Astrocyte (in vitro differentiated cells and primary cell): ENCODE measurements at regions not wholly inside any gene's neighbourhood (a gene's known extent, or its start where the extent isn't known, plus 50 kb on each side); places are given as distances from the start of the nearest gene placed in this dataset.

Experiments
- DNase-seq: peaks from one replicate; pipeline ENCODE4 v3.0.0-alpha.2; 2010; ENCODE audit warnings: low read depth
- FAIRE-seq: peaks from 2 replicates; lab custom pipeline; 2011; peaks lifted over from hg19 to GRCh38; lab: Jason Lieb, UNC
- H2AFZ ChIP-seq: 2 replicates; pipeline ENCODE4 v1.6.0; 2012; ENCODE audit warnings: low read depth, low read length, inconsistent platforms
- H3K27ac ChIP-seq: 2 replicates; pipeline ENCODE4 v1.5.1; 2011; ENCODE audit warnings: low read depth, low read length, inconsistent platforms
- H3K27me3 ChIP-seq: 2 replicates; pipeline ENCODE4 v1.6.0; 2011; ENCODE audit warnings: low read length, inconsistent platforms; ENCODE audit not compliant: insufficient read depth
- H3K36me3 ChIP-seq: 2 replicates; pipeline ENCODE4 v1.5.1; 2011; ENCODE audit warnings: low read length, inconsistent platforms; ENCODE audit not compliant: insufficient read depth
- H3K4me1 ChIP-seq: 2 replicates; pipeline ENCODE4 v1.5.1; 2011; ENCODE audit warnings: low read length, inconsistent platforms; ENCODE audit not compliant: insufficient read depth
- H3K4me2 ChIP-seq: 2 replicates; pipeline ENCODE4 v1.6.0; 2012; ENCODE audit warnings: low read length, inconsistent platforms
- H3K4me3 ChIP-seq: 2 replicates; pipeline ENCODE4 v1.5.1; 2011; ENCODE audit warnings: low read depth, mild to moderate bottlenecking, low read length, inconsistent platforms; ENCODE audit not compliant: insufficient read depth
- H3K79me2 ChIP-seq: 2 replicates; pipeline ENCODE4 v1.6.0; 2012; ENCODE audit warnings: mild to moderate bottlenecking, low read length, inconsistent platforms; ENCODE audit not compliant: insufficient read depth
- H3K9ac ChIP-seq: 2 replicates; pipeline ENCODE4 v1.6.0; 2012; ENCODE audit warnings: mild to moderate bottlenecking, low read length, inconsistent platforms
- H3K9me3 ChIP-seq: 2 replicates; pipeline ENCODE4 v1.5.1; 2012; ENCODE audit warnings: low read depth, mild to moderate bottlenecking, low read length, inconsistent platforms; ENCODE audit not compliant: insufficient read depth
- H4K20me1 ChIP-seq: 2 replicates; pipeline ENCODE4 v1.6.0; 2012; ENCODE audit warnings: low read length, inconsistent platforms; ENCODE audit not compliant: insufficient read depth
- H3K27ac Mint-ChIP-seq: one replicate; pipeline ENCODE4 v1.8.0; 2021; ENCODE audit warnings: mild to moderate bottlenecking, mixed read lengths; ENCODE audit not compliant: unreplicated experiment
- H3K27me3 Mint-ChIP-seq: one replicate; pipeline ENCODE4 v1.8.0; 2021; ENCODE audit warnings: low read depth, mixed read lengths; ENCODE audit not compliant: unreplicated experiment
- H3K36me3 Mint-ChIP-seq: one replicate; pipeline ENCODE4 v1.8.0; 2021; ENCODE audit warnings: low read depth, mixed read lengths; ENCODE audit not compliant: unreplicated experiment
- H3K4me1 Mint-ChIP-seq: one replicate; pipeline ENCODE4 v1.8.0; 2021; ENCODE audit warnings: low read depth, mixed read lengths; ENCODE audit not compliant: unreplicated experiment
- H3K4me3 Mint-ChIP-seq: one replicate; pipeline ENCODE4 v1.8.0; 2021; ENCODE audit warnings: mild to moderate bottlenecking, moderate library complexity, mixed read lengths; ENCODE audit not compliant: unreplicated experiment
- H3K9me3 Mint-ChIP-seq: one replicate; pipeline ENCODE4 v1.8.0; 2021; ENCODE audit warnings: mild to moderate bottlenecking, mixed read lengths; ENCODE audit not compliant: unreplicated experiment
- CTCF ChIP-seq: IDR thresholded peaks from 2 replicates; pipeline ENCODE4 v1.5.1; 2011; ENCODE audit warnings: low read depth, mild to moderate bottlenecking, inconsistent platforms, low read length, moderate library complexity; ENCODE audit not compliant: insufficient read depth
- EZH2 ChIP-seq: IDR thresholded peaks from 2 replicates; pipeline ENCODE4 v1.6.1; 2012; ENCODE audit warnings: mild to moderate bottlenecking, low read length, inconsistent platforms; ENCODE audit not compliant: insufficient read depth

GRCh38 chr2:128727914-128728313 is 409.2 kb upstream of the HS6ST1 start:
- Histone ChIP-seq H3K27me3 (no peaks in the 10 kb centered on the region), H3K9me3 (no peaks in the 10 kb centered on the region), H3K4me2 (peak overlapping the region; percentile 13), H3K27ac (no peak overlapping the region), H3K9ac (no peak overlapping the region), H3K4me1 (peaks cover 8% of the 10 kb centered on the region), H3K4me3 (no peak overlapping the region), H2AFZ (no peak overlapping the region), H4K20me1 (no peaks in the 10 kb centered on the region), H3K36me3 (no peaks in the 10 kb centered on the region), H3K79me2 (no peaks in the 10 kb centered on the region)
- Mint-ChIP-seq H3K4me1 (peaks cover 17% of the 10 kb centered on the region), H3K27ac (peak overlapping the region; percentile 2), H3K9me3 (peaks cover 11% of the 10 kb centered on the region), H3K27me3 (peaks cover 13% of the 10 kb centered on the region), H3K4me3 (no peak overlapping the region), H3K36me3 (peaks cover 4% of the 10 kb centered on the region)
- no peak for TF ChIP-seq CTCF
- no peak for TF ChIP-seq EZH2
- FAIRE-seq (peak; percentile 91), DNase-seq (peak; percentile 95)

- Histone ChIP-seq H3K4me3 (no peak overlapping the region), H3K27me3 (no peaks in the 10 kb centered on the region), H3K79me2 (no peaks in the 10 kb centered on the region), H3K27ac (no peak overlapping the region), H3K9ac (no peak overlapping the region), H2AFZ (no peak overlapping the region), H3K36me3 (no peaks in the 10 kb centered on the region), H3K9me3 (no peaks in the 10 kb centered on the region), H4K20me1 (no peaks in the 10 kb centered on the region), H3K4me2 (no peak overlapping the region), H3K4me1 (peaks cover 18% of the 10 kb centered on the region)
- Mint-ChIP-seq H3K27ac (no peak overlapping the region), H3K27me3 (peaks cover 13% of the 10 kb centered on the region), H3K36me3 (peaks cover 4% of the 10 kb centered on the region), H3K4me3 (no peak overlapping the region), H3K4me1 (peaks cover 21% of the 10 kb centered on the region), H3K9me3 (peaks cover 11% of the 10 kb centered on the region)
- no peak for FAIRE-seq
- no peak for TF ChIP-seq EZH2
- TF ChIP-seq CTCF, result no peak
- DNase-seq, result no peak
Observed at GRCh38 chr2:128729051-128729450, 410.4 kb upstream of the HS6ST1 start.

GRCh38 chr2:128731994-128732650 is 413.5 kb upstream of the HS6ST1 start:
- H3K27me3 Mint-ChIP-seq, result peaks cover 16% of the 10 kb centered on the region
- H3K4me3 Mint-ChIP-seq, result no peak overlapping the region
- Histone ChIP-seq H3K4me3 (no peak overlapping the region), H3K9ac (no peak overlapping the region), H3K9me3 (no peaks in the 10 kb centered on the region), H3K4me1 (peaks cover 27% of the 10 kb centered on the region), H3K79me2 (no peaks in the 10 kb centered on the region), H3K27ac (no peak overlapping the region), H4K20me1 (no peaks in the 10 kb centered on the region), H3K4me2 (no peak overlapping the region), H3K27me3 (no peaks in the 10 kb centered on the region), H3K36me3 (no peaks in the 10 kb centered on the region), H2AFZ (no peak overlapping the region)
- no peak for FAIRE-seq
- H3K9me3 Mint-ChIP-seq, result peaks cover 11% of the 10 kb centered on the region
- H3K27ac Mint-ChIP-seq, result no peak overlapping the region
- peaks cover 4% of the 10 kb centered on the region for H3K36me3 Mint-ChIP-seq
- peaks cover 24% of the 10 kb centered on the region for H3K4me1 Mint-ChIP-seq
- TF ChIP-seq CTCF, result no peak
- no peak for TF ChIP-seq EZH2
- no peak for DNase-seq
